Adipocyte (in vitro differentiated cells): ENCODE measurements at regions not wholly inside any gene's neighbourhood (a gene's known extent, or its start where the extent isn't known, plus 50 kb on each side); places are given as distances from the start of the nearest gene placed in this dataset.

Experiments
- DNase-seq: peaks from one replicate; pipeline ENCODE4 v3.0.0-alpha.2; 2015; ENCODE audit warnings: low read depth
- H3K27me3 ChIP-seq: replicated peaks from 2 replicates; pipeline ENCODE4 v1.7.0; 2013; ENCODE audit warnings: mild to moderate bottlenecking, low read length, moderate library complexity; ENCODE audit not compliant: control insufficient read depth, insufficient read depth
- H3K36me3 ChIP-seq: 2 replicates; pipeline ENCODE4 v1.7.0; 2013; ENCODE audit warnings: low read length, mild to moderate bottlenecking, moderate library complexity; ENCODE audit not compliant: control insufficient read depth, insufficient read depth, severe bottlenecking
- H3K4me1 ChIP-seq: 2 replicates; pipeline ENCODE4 v1.7.0; 2013; ENCODE audit warnings: mild to moderate bottlenecking, low read length, moderate library complexity; ENCODE audit not compliant: control insufficient read depth, insufficient read depth
- H3K4me3 ChIP-seq: 2 replicates; pipeline ENCODE4 v1.7.0; 2013; ENCODE audit warnings: mild to moderate bottlenecking, low read length, moderate library complexity
- H3K9ac ChIP-seq: 2 replicates; pipeline ENCODE4 v1.7.0; 2013; ENCODE audit warnings: mild to moderate bottlenecking, low read length, moderate library complexity
- H3K9me3 ChIP-seq: 2 replicates; pipeline ENCODE4 v1.7.0; 2013; ENCODE audit warnings: mild to moderate bottlenecking, low read length, moderate library complexity; ENCODE audit not compliant: control insufficient read depth

GRCh38 chr18:43596105-43596712 lies 318.9 kb upstream of the SYT4 start:
- Histone ChIP-seq H3K4me3 (no peak overlapping the region), H3K9ac (no peak overlapping the region), H3K4me1 (no peaks in the 10 kb centered on the region), H3K27me3 (no peaks in the 10 kb centered on the region), H3K9me3 (no peaks in the 10 kb centered on the region), H3K36me3 (no peaks in the 10 kb centered on the region)
- DNase-seq, result peak; percentile 63

GRCh38 chr18:43601432-43601831 lies 324.1 kb upstream of the SYT4 start:
- Histone ChIP-seq H3K36me3 (no peaks in the 10 kb centered on the region), H3K9ac (no peak overlapping the region), H3K9me3 (peaks cover 23% of the 10 kb centered on the region), H3K4me1 (no peaks in the 10 kb centered on the region), H3K27me3 (no peaks in the 10 kb centered on the region), H3K4me3 (no peak overlapping the region)
- DNase-seq, result no peak

GRCh38 chr18:43605224-43605623 lies 327.9 kb upstream of the SYT4 start:
- no peak overlapping the region for H3K4me3 ChIP-seq
- no peaks in the 10 kb centered on the region for H3K36me3 ChIP-seq
- DNase-seq, result no peak
- no peaks in the 10 kb centered on the region for H3K27me3 ChIP-seq
- no peaks in the 10 kb centered on the region for H3K4me1 ChIP-seq
- no peak overlapping the region for H3K9ac ChIP-seq
- peaks cover 27% of the 10 kb centered on the region for H3K9me3 ChIP-seq

GRCh38 chr18:43606795-43607194 lies 329.5 kb upstream of the SYT4 start:
- Histone ChIP-seq H3K4me1 (no peaks in the 10 kb centered on the region), H3K9ac (no peak overlapping the region), H3K4me3 (no peak overlapping the region), H3K36me3 (no peaks in the 10 kb centered on the region), H3K27me3 (no peaks in the 10 kb centered on the region), H3K9me3 (peaks cover 27% of the 10 kb centered on the region)
- DNase-seq, result no peak

DNA sequence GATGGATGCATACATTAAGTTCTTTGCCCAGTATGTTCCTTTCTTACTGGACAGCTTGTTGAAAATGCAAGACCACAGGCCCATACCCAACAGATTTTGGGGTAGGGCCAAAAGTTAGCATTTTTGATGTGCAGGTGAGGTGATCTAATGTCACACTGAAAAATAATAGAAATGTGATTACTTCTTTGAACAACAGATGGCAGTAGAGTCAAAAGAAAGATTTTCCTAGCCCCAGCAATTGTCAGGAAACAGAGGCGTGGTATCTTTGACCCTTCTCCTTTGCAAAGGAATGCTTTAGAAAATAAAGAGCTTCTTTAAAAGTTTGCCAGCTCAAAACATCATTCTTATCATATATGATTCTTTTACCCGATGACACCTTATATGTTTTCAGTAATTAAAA lies 343.6 kb upstream of the SYT4 start:
- H3K4me3 ChIP-seq, result no peak overlapping the region
- no peaks in the 10 kb centered on the region for H3K9me3 ChIP-seq
- H3K9ac ChIP-seq, result no peak overlapping the region
- DNase-seq, result peak; percentile 74
- H3K27me3 ChIP-seq, result no peaks in the 10 kb centered on the region
- H3K4me1 ChIP-seq, result no peaks in the 10 kb centered on the region
- no peaks in the 10 kb centered on the region for H3K36me3 ChIP-seq

GRCh38 chr18:43622024-43622423 lies 344.7 kb upstream of the SYT4 start:
- no peak for DNase-seq
- no peaks in the 10 kb centered on the region for H3K27me3 ChIP-seq

GRCh38 chr18:43625582-43625981 lies 348.3 kb upstream of the SYT4 start:
- Histone ChIP-seq H3K9me3 (no peaks in the 10 kb centered on the region), H3K27me3 (no peaks in the 10 kb centered on the region), H3K36me3 (no peaks in the 10 kb centered on the region), H3K9ac (no peak overlapping the region), H3K4me1 (no peaks in the 10 kb centered on the region), H3K4me3 (no peak overlapping the region)
- no peak for DNase-seq

More at GRCh38 chr18:43622024-43622423, 344.7 kb upstream of the SYT4 start:
- H3K4me3 ChIP-seq, result no peak overlapping the region
- no peaks in the 10 kb centered on the region for H3K4me1 ChIP-seq
- H3K9me3 ChIP-seq, result no peaks in the 10 kb centered on the region
- H3K36me3 ChIP-seq, result no peaks in the 10 kb centered on the region
- no peak overlapping the region for H3K9ac ChIP-seq

GRCh38 chr18:43627848-43628530 lies 350.7 kb upstream of the SYT4 start:
- Histone ChIP-seq H3K9me3 (no peaks in the 10 kb centered on the region), H3K4me3 (no peak overlapping the region), H3K9ac (no peak overlapping the region), H3K27me3 (no peaks in the 10 kb centered on the region), H3K4me1 (no peaks in the 10 kb centered on the region), H3K36me3 (no peaks in the 10 kb centered on the region)
- DNase-seq, result no peak

DNA sequence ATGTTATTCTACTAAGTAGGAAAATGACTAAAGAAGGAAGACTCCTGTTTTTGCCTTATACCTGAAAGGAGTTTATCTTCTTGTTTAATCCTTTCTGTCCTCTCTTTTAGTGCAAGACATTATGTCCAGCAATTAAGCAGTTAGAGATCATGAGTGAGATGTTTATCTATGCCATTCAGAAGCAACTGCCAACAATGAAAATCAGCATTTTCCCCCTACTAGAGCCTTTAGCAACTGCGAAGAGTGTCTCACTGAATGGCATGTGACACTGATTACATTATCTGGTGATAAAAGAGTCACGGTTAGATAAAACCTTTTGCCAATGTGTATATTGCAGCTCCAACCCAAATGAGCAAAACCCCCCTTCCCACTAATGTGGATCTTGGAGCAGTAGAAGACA lies 357.7 kb upstream of the SYT4 start:
- DNase-seq, result no peak
- H3K9me3 ChIP-seq, result no peaks in the 10 kb centered on the region
- H3K27me3 ChIP-seq, result no peaks in the 10 kb centered on the region
- no peak overlapping the region for H3K9ac ChIP-seq
- H3K36me3 ChIP-seq, result no peaks in the 10 kb centered on the region
- no peak overlapping the region for H3K4me3 ChIP-seq
- H3K4me1 ChIP-seq, result no peaks in the 10 kb centered on the region

GRCh38 chr18:43635397-43635796 lies 358.1 kb upstream of the SYT4 start:
- Histone ChIP-seq H3K9ac (no peak overlapping the region), H3K4me3 (no peak overlapping the region), H3K9me3 (no peaks in the 10 kb centered on the region), H3K4me1 (no peaks in the 10 kb centered on the region), H3K27me3 (no peaks in the 10 kb centered on the region), H3K36me3 (no peaks in the 10 kb centered on the region)
- DNase-seq, result no peak

- no peak overlapping the region for H3K9ac ChIP-seq
Measured at GRCh38 chr18:43642727-43643330, 365.5 kb upstream of the SYT4 start.

More at GRCh38 chr18:43642727-43643330, 365.5 kb upstream of the SYT4 start:
- Histone ChIP-seq H3K4me3 (no peak overlapping the region), H3K9me3 (peaks cover 4% of the 10 kb centered on the region), H3K36me3 (no peaks in the 10 kb centered on the region), H3K27me3 (no peaks in the 10 kb centered on the region), H3K4me1 (no peaks in the 10 kb centered on the region)
- DNase-seq, result no peak
